Stimulated activated CD4-positive, alpha-beta T cell treated with anti-CD3 and anti-CD28 coated beads, Interleukin-2, amount 100 ng/mL, for 4 hours (primary cell): ENCODE measurements at regions not wholly inside any gene's neighbourhood (a gene's known extent, or its start where the extent isn't known, plus 50 kb on each side); places are given as distances from the start of the nearest gene placed in this dataset.

Experiments used
- DNase-seq: peaks from one replicate; pipeline ENCODE4 v3.0.0-alpha.2; 2020; ENCODE audit warnings: low read depth

DNA sequence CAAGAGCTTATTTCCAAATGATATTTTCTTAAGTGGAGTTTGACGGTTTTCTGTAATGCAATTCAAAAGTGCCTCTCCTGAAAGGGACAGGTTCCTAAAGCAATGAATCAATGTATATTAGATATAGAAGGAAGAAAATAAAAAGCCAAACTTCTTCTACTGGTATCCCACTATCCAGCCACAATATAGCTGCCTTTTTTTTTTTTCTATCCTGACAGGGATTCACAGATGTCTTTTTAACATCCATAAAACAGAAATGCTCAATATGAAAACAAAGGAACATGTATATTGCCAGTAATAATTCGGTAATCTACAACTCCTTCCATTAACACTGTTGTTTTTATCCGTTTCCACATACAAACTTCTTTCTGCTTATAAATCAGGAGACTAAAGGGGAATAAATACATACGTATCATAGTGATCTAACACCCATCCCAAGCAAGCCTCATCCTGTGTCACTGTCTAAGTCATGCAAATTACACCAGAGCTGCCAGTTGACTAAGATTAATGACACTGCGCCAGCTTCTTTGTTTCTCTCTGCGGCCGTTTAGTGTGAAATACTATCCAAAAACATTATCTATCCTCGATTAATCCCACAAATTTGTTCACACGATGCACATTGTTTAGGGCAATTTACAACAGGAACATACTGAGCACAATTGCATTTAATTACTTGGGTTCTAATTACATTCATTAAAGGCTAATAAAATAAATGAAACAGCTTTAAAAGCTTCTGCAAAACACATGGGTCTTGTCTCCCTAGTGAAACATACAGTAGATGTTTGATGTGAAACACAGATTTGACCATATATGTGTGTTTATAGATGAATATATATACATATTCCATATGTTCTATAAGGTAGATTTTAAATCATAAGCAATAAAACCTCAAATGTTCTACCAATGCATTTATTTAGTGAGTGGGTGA, 51.9 kb upstream of the CDIN1 start:
- DNase-seq, result no peak

DNA sequence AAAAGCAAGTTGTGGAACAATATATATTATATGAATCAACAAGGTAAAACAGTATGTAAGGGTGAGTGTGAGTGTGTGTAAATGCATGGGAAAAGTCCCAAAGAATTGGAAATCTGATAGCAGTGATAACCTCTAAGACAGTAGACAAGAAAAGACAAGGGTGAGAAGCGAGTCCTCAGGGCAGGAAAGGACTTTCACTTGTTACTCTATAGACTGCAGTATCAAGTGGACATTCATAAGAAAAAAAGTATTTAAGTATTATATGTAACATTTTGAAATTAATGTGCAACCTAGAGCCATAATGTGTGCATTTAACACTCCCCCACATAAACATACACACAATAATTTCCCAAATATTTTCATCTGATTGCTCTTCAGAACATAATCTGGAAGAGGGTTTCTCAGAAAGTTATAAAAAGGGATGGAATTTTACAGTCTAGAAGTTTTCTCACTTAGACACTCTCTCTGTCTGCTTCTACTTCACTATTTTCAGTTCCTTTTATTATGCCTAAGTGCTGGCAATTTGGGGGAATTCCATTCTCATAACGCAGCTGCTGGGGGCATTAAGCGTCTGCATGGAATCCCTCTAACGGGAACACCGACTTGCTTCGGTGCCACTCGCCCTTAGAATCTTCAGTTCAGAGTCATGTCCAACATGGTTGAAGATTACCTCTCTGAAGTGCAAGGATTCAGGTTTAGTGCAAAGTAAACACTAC, 50.0 kb upstream of the CDIN1 start:
- no peak for DNase-seq
